Tibial nerve (tissue), 3 donors: ENCODE measurements at regions not wholly inside any gene's neighbourhood (a gene's known extent, or its start where the extent isn't known, plus 50 kb on each side); places are given as distances from the start of the nearest gene placed in this dataset.
"Not testable (repeated sequence)": the region's sequence is repeated elsewhere in the genome, so short reads cannot be mapped to it uniquely, and the experiment has no call there.

ENCODE experiments used
- POLR2A ChIP-seq, 2 donors: fragments of 450-650 bp; IDR thresholded peaks; one replicate each; pipeline ENCODE4 v1.6.1; 2017; ENCODE audit warnings: antibody characterized with exemption in 2 of 2, mild to moderate bottlenecking in 2 of 2, moderate library complexity in 2 of 2
- TF ChIP-seq, protein P1 (sequence below), 5 experiments: fragments of 200-600 bp in 3 of 5; fragments of 450-650 bp in 2 of 5; sonication (generic) in 3 of 5; IDR thresholded peaks; one replicate each; pipeline ENCODE4 v1.5.1; 2016 to 2019; ENCODE audit warnings: antibody characterized with exemption in 5 of 5, mild to moderate bottlenecking in 3 of 5, moderate library complexity in 2 of 5

DNA sequence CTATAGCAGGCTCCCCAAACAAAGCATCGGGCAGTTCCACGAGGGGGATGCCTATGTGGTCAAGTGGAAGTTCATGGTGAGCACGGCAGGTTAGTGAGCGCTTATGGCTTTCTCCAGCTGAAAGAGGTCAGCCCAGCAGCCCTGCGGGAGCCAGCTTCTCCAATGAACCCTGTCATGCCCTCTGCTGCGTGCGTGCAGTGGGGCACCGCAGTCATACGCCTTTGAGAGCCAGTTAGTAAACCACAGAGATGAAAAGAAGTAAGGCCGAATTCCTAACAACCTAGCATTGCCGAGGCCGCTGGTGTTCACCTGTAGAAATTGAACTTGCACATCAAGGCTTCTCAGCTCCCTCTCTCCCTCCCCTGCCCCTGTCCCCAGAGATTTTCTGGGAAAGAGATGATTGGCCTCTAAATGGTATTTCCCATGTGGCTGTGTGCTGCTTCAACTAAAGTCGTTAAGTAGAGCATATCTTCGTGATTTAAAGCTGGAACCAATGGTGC, 75.1 kb upstream of the LYZL2 start:
- TF ChIP-seq, protein P1, sequence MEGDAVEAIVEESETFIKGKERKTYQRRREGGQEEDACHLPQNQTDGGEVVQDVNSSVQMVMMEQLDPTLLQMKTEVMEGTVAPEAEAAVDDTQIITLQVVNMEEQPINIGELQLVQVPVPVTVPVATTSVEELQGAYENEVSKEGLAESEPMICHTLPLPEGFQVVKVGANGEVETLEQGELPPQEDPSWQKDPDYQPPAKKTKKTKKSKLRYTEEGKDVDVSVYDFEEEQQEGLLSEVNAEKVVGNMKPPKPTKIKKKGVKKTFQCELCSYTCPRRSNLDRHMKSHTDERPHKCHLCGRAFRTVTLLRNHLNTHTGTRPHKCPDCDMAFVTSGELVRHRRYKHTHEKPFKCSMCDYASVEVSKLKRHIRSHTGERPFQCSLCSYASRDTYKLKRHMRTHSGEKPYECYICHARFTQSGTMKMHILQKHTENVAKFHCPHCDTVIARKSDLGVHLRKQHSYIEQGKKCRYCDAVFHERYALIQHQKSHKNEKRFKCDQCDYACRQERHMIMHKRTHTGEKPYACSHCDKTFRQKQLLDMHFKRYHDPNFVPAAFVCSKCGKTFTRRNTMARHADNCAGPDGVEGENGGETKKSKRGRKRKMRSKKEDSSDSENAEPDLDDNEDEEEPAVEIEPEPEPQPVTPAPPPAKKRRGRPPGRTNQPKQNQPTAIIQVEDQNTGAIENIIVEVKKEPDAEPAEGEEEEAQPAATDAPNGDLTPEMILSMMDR (IDR thresholded peaks at IDR 0.05): not testable (repeated sequence)
- not testable (repeated sequence) for TF ChIP-seq POLR2A (IDR thresholded peaks at IDR 0.05)
